ENCODE measurements at regions not wholly inside any gene's neighbourhood (a gene's known extent, or its start where the extent isn't known, plus 50 kb on each side); places are given as distances from the start of the nearest gene placed in this dataset.

DNA sequence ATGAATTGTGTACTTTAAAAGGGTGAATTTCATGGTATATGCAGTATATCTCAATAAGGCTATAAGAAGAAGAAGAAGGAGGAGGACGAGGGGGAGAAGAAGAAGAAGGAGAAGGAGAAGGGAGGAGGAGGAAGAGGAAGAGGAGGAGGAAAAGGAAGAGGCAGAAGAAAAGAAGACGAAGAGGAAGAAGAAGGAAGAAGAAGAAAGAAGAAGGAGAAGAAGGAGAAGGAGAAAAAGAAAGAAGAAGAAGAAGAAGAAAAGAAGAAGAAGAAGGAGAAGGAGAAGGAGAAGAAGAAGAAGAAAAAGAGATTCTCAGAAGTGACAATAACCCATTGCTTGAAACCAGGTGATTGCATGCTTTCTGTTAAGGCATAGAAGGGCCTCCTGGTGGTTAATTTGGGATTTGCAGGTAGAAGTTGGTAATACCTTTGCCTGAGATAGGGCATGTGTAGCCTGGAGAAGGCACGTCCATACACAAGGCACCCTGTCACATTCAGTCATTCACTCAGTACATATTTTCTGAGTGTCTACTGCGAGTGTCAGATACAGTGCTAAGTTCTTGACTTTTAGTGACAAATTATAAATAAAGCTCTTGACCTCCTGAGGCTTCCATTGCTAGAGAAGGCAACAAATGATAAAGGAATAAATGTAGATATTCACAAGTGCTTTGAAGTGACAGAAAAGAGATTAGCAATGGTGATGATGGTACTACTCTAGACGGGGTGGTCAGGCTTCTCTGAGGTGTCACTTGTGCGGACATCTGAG is 231.3 kb downstream of the NPR3 start:
- no peak for TF ChIP-seq EZH2 (IDR thresholded peaks at IDR 0.05; ENCODE audit: insufficient read depth, low read length)
- TF ChIP-seq, protein P1, sequence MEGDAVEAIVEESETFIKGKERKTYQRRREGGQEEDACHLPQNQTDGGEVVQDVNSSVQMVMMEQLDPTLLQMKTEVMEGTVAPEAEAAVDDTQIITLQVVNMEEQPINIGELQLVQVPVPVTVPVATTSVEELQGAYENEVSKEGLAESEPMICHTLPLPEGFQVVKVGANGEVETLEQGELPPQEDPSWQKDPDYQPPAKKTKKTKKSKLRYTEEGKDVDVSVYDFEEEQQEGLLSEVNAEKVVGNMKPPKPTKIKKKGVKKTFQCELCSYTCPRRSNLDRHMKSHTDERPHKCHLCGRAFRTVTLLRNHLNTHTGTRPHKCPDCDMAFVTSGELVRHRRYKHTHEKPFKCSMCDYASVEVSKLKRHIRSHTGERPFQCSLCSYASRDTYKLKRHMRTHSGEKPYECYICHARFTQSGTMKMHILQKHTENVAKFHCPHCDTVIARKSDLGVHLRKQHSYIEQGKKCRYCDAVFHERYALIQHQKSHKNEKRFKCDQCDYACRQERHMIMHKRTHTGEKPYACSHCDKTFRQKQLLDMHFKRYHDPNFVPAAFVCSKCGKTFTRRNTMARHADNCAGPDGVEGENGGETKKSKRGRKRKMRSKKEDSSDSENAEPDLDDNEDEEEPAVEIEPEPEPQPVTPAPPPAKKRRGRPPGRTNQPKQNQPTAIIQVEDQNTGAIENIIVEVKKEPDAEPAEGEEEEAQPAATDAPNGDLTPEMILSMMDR (IDR thresholded peaks at IDR 0.05; ENCODE audit: insufficient read depth, low read depth, low read length), result peak; percentile 36
